HFFc6 (cell line): ENCODE measurements at regions not wholly inside any gene's neighbourhood (a gene's known extent, or its start where the extent isn't known, plus 50 kb on each side); places are given as distances from the start of the nearest gene placed in this dataset.

Experiments used
- DNase-seq: peaks from one replicate; pipeline ENCODE4 v3.0.0-alpha.2; 2018
- H3K27ac Mint-ChIP-seq: 2 replicates; pipeline ENCODE4 v1.8.0; 2020; ENCODE audit warnings: mild to moderate bottlenecking, mixed read lengths
- H3K27me3 Mint-ChIP-seq: 2 replicates; pipeline ENCODE4 v1.8.0; 2021; ENCODE audit warnings: mild to moderate bottlenecking, moderate library complexity, mixed read lengths; ENCODE audit not compliant: insufficient read depth
- H3K36me3 Mint-ChIP-seq: 2 replicates; pipeline ENCODE4 v1.8.0; 2021; ENCODE audit warnings: low read depth, mixed read lengths
- H3K4me1 Mint-ChIP-seq: 2 replicates; pipeline ENCODE4 v1.8.0; 2020; ENCODE audit warnings: low read depth, mixed read lengths
- H3K4me3 Mint-ChIP-seq: 2 replicates; pipeline ENCODE4 v1.8.0; 2020; ENCODE audit warnings: mild to moderate bottlenecking, moderate library complexity, mixed read lengths
- H3K9me3 Mint-ChIP-seq: 2 replicates; pipeline ENCODE4 v1.8.0; 2020; ENCODE audit warnings: mild to moderate bottlenecking, mixed read lengths
- TF ChIP-seq, protein P1 (sequence below): fragments of 200-600 bp; sonication (generic); IDR thresholded peaks from 2 replicates; pipeline ENCODE4 v1.5.0; 2021; ENCODE audit warnings: antibody characterized with exemption, mild to moderate bottlenecking

- Mint-ChIP-seq H3K27ac (no peak overlapping the region), H3K27me3 (peaks cover 10% of the 10 kb centered on the region; the same call in 1 of the 2 replicates), H3K4me1 (no peaks in the 10 kb centered on the region), H3K36me3 (peaks cover 16% of the 10 kb centered on the region), H3K4me3 (no peak overlapping the region), H3K9me3 (peaks cover 22% of the 10 kb centered on the region)
- TF ChIP-seq, protein P1, sequence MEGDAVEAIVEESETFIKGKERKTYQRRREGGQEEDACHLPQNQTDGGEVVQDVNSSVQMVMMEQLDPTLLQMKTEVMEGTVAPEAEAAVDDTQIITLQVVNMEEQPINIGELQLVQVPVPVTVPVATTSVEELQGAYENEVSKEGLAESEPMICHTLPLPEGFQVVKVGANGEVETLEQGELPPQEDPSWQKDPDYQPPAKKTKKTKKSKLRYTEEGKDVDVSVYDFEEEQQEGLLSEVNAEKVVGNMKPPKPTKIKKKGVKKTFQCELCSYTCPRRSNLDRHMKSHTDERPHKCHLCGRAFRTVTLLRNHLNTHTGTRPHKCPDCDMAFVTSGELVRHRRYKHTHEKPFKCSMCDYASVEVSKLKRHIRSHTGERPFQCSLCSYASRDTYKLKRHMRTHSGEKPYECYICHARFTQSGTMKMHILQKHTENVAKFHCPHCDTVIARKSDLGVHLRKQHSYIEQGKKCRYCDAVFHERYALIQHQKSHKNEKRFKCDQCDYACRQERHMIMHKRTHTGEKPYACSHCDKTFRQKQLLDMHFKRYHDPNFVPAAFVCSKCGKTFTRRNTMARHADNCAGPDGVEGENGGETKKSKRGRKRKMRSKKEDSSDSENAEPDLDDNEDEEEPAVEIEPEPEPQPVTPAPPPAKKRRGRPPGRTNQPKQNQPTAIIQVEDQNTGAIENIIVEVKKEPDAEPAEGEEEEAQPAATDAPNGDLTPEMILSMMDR: no peak
- DNase-seq: no peak
Measured at GRCh38 chr21:38879912-38880576, 74.3 kb downstream of the ETS2 start.

DNA sequence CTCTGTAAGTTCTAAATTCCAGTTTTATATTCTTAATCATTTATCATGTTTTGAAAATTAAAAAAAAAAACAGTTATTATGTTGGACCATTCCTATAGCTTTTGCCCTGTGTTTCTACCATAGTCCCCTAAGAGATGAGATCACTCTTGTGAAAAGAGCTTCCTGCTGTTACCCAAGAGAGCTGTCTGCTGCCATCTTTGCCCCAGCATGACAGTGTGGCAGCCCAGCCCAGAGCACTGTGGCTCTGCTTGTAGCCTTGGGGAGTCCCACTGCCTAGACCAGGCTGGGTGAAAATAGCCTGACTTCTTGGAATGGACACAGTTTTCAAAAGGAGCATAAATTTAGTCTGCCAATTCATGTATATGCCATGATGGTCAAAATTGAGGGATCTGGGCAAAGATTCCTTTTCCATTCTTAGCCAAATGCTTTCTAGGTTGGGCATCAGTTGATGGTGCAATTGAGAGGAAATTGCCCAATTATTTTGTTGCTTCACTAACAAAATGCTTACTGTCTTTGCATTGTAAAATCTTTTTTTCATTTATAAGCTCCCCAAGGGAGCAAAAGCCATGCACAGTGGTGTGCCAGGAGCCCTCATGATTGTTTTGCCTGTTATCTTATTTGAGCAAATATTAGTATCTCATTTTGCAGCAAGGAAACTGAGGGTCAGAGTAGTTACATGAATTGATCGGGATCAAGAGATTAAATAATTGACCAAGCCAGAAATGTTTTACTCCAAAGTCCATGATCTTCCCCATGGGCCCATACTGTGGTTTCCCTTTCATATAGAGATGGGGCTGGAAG, 72.8 kb downstream of the ETS2 start:
- no peak overlapping the region for H3K27ac Mint-ChIP-seq
- H3K27me3 Mint-ChIP-seq: peaks cover 1% of the 10 kb centered on the region; the same call in 1 of the 2 replicates
- peaks cover 16% of the 10 kb centered on the region for H3K9me3 Mint-ChIP-seq
- no peaks in the 10 kb centered on the region for H3K4me1 Mint-ChIP-seq
- H3K4me3 Mint-ChIP-seq: no peak overlapping the region
- no peak for DNase-seq
- H3K36me3 Mint-ChIP-seq: peaks cover 12% of the 10 kb centered on the region
- TF ChIP-seq, protein P1: no peak

GRCh38 chr21:38875694-38876492, 70.2 kb downstream of the ETS2 start:
- peaks cover 5% of the 10 kb centered on the region; the same call in 1 of the 2 replicates for H3K9me3 Mint-ChIP-seq
- peaks cover 9% of the 10 kb centered on the region; the same call in 1 of the 2 replicates for H3K36me3 Mint-ChIP-seq
- TF ChIP-seq, protein P1: no peak
- no peak for DNase-seq
- no peaks in the 10 kb centered on the region for H3K4me1 Mint-ChIP-seq
- no peak overlapping the region for H3K4me3 Mint-ChIP-seq
- no peak overlapping the region for H3K27ac Mint-ChIP-seq
- no peaks in the 10 kb centered on the region; the same call in none of the 2 replicates for H3K27me3 Mint-ChIP-seq
